ENCODE measurements at regions not wholly inside any gene's neighbourhood (a gene's known extent, or its start where the extent isn't known, plus 50 kb on each side); places are given as distances from the start of the nearest gene placed in this dataset.

DNA sequence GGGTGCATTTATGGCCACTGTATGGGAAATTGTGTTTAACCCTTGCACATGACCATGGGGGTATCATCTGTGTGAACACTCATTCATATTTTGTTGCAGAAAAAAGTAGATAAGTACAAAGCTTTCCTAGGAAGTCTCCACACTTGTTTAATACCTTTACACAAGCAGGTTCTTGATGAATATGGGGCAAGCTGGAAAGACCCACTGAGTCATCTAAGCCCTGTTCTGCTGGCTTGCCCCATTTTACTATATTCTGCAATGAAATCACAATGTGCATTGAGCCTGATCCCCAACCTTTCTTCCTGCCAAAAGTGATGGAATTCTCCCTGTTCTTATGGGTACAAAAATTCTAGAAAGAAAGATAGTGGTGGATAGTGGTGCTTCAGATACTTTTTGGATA is 99.8 kb downstream of the CCDC71L start:
- TF ChIP-seq, protein P1, sequence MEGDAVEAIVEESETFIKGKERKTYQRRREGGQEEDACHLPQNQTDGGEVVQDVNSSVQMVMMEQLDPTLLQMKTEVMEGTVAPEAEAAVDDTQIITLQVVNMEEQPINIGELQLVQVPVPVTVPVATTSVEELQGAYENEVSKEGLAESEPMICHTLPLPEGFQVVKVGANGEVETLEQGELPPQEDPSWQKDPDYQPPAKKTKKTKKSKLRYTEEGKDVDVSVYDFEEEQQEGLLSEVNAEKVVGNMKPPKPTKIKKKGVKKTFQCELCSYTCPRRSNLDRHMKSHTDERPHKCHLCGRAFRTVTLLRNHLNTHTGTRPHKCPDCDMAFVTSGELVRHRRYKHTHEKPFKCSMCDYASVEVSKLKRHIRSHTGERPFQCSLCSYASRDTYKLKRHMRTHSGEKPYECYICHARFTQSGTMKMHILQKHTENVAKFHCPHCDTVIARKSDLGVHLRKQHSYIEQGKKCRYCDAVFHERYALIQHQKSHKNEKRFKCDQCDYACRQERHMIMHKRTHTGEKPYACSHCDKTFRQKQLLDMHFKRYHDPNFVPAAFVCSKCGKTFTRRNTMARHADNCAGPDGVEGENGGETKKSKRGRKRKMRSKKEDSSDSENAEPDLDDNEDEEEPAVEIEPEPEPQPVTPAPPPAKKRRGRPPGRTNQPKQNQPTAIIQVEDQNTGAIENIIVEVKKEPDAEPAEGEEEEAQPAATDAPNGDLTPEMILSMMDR (IDR thresholded peaks at IDR 0.05) = no peak
- no peak for TF ChIP-seq POLR2A (IDR thresholded peaks at IDR 0.05)
